NCI-H1105 treated with DMSO at 0.1 percent for 48 hours (cell line): ENCODE measurements at regions not wholly inside any gene's neighbourhood (a gene's known extent, or its start where the extent isn't known, plus 50 kb on each side); places are given as distances from the start of the nearest gene placed in this dataset.
"Not testable (repeated sequence)": the region's sequence is repeated elsewhere in the genome, so short reads cannot be mapped to it uniquely, and the experiment has no call there.

ENCODE experiments used
- DNase-seq: peaks from one replicate; lab custom pipeline; 2025; lab: John Stamatoyannopoulos, UW

GRCh38 chr14:63147018-63147417, 57.2 kb upstream of the RHOJ start:
- DNase-seq, result no peak

DNA sequence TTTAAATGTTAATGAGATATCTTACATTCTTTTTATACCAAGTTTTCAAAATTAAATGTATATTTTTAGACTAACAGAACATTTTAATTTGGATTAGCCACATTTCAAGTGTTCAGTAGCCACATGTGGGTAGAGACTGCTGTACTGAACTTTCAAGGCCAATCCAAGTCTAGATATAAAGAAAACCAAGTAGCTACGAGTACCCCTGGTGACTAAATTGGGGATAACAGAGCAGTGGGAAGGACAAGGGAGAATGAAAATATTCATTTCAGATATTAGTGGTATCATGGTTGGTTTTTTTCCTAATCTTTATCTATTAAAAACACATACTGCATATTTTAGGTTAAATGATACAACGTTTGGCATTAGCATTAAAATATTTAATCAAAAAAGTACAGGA, 69.4 kb upstream of the RHOJ start:
- DNase-seq, result peak; percentile 57

GRCh38 chr14:63130531-63130930, 73.7 kb upstream of the RHOJ start:
- DNase-seq, result no peak

GRCh38 chr14:63106487-63106886, 61.2 kb upstream of the KCNH5 start:
- not testable (repeated sequence) for DNase-seq

- DNase-seq, result no peak
Measured at GRCh38 chr14:63100552-63100951, 55.3 kb upstream of the KCNH5 start.

DNA sequence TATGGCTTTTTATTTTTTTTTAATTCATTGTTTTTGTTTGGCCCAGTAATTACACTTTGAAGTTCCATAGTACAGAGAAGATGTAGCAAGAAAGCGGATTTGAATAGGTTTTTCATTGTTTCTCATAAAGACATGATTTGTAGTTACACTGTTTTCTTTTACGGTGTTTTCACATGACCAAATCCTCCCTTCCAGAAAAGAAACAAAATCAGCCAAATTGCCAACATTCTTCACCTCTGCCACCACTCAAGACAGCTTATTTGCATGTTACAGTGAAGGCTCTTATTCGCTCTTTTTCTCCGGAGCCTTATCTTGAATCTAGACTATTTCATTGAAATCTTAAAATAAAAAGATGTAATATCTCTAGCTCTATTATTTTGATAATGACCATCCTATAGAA, 50.9 kb upstream of the KCNH5 start:
- DNase-seq, result no peak
